Stimulated activated memory B cell treated with anti-CD40 and anti-IgM and Interleukin-4, amounts not matched to agents 10 μg/mL and 1 μg/mL and 100 μg/mL, for 72 hours (primary cell): ENCODE measurements at regions not wholly inside any gene's neighbourhood (a gene's known extent, or its start where the extent isn't known, plus 50 kb on each side); places are given as distances from the start of the nearest gene placed in this dataset.

ENCODE experiments used
- ATAC-seq: fragments of 150-1000 bp; cut with Tn5 transposase; 2 replicates; pipeline ENCODE4 v1.10.0; 2021
- H3K27ac Mint-ChIP-seq: one replicate; pipeline ENCODE4 v1.8.0; 2022; ENCODE audit warnings: mild to moderate bottlenecking, mixed read lengths
- H3K27me3 Mint-ChIP-seq: one replicate; pipeline ENCODE4 v1.8.0; 2022; ENCODE audit warnings: mixed read lengths
- H3K36me3 Mint-ChIP-seq: one replicate; pipeline ENCODE4 v1.8.0; 2022; ENCODE audit warnings: mixed read lengths
- H3K4me1 Mint-ChIP-seq: one replicate; pipeline ENCODE4 v1.8.0; 2022; ENCODE audit warnings: mixed read lengths
- H3K4me3 Mint-ChIP-seq: one replicate; pipeline ENCODE4 v1.8.0; 2022; ENCODE audit warnings: mild to moderate bottlenecking, moderate library complexity, mixed read lengths
- H3K9me3 Mint-ChIP-seq: one replicate; pipeline ENCODE4 v1.8.0; 2022; ENCODE audit warnings: mixed read lengths

GRCh38 chr12:115002434-115002833 lies 318.5 kb upstream of the TBX3 start:
- Mint-ChIP-seq H3K27me3 (peaks cover 9% of the 10 kb centered on the region), H3K4me3 (no peak overlapping the region), H3K36me3 (no peaks in the 10 kb centered on the region), H3K27ac (no peak overlapping the region), H3K4me1 (peaks cover 5% of the 10 kb centered on the region), H3K9me3 (peaks cover 3% of the 10 kb centered on the region)
- no peak for ATAC-seq

GRCh38 chr12:115001571-115002180 lies 317.7 kb upstream of the TBX3 start:
- ATAC-seq, result no peak
- H3K27ac Mint-ChIP-seq, result no peak overlapping the region
- peaks cover 5% of the 10 kb centered on the region for H3K4me1 Mint-ChIP-seq
- H3K4me3 Mint-ChIP-seq, result no peak overlapping the region
- H3K9me3 Mint-ChIP-seq, result peaks cover 3% of the 10 kb centered on the region
- peaks cover 9% of the 10 kb centered on the region for H3K27me3 Mint-ChIP-seq
- H3K36me3 Mint-ChIP-seq, result no peaks in the 10 kb centered on the region

- H3K36me3 Mint-ChIP-seq, result no peaks in the 10 kb centered on the region
- peaks cover 9% of the 10 kb centered on the region for H3K27me3 Mint-ChIP-seq
- no peak overlapping the region for H3K27ac Mint-ChIP-seq
- H3K4me3 Mint-ChIP-seq, result no peak overlapping the region
- H3K9me3 Mint-ChIP-seq, result peaks cover 3% of the 10 kb centered on the region
- no peak for ATAC-seq
- H3K4me1 Mint-ChIP-seq, result peaks cover 5% of the 10 kb centered on the region
These were observed 316.1 kb upstream of the TBX3 start for GRCh38 chr12:115000038-115000437.

- Mint-ChIP-seq H3K9me3 (peaks cover 3% of the 10 kb centered on the region), H3K4me3 (no peak overlapping the region), H3K27ac (no peak overlapping the region), H3K4me1 (peaks cover 5% of the 10 kb centered on the region), H3K36me3 (no peaks in the 10 kb centered on the region), H3K27me3 (peaks cover 9% of the 10 kb centered on the region)
- no peak for ATAC-seq
These were observed 314.8 kb upstream of the TBX3 start for GRCh38 chr12:114998750-114999128.

GRCh38 chr12:114998118-114998749 lies 314.3 kb upstream of the TBX3 start:
- Mint-ChIP-seq H3K27me3 (peaks cover 9% of the 10 kb centered on the region), H3K27ac (no peak overlapping the region), H3K36me3 (no peaks in the 10 kb centered on the region), H3K4me1 (peaks cover 5% of the 10 kb centered on the region), H3K9me3 (peaks cover 3% of the 10 kb centered on the region), H3K4me3 (no peak overlapping the region)
- no peak for ATAC-seq

GRCh38 chr12:114996382-114996781 lies 312.4 kb upstream of the TBX3 start:
- H3K27ac Mint-ChIP-seq, result no peak overlapping the region
- no peak overlapping the region for H3K4me3 Mint-ChIP-seq
- H3K36me3 Mint-ChIP-seq, result no peaks in the 10 kb centered on the region

GRCh38 chr12:114995891-114996290 lies 311.9 kb upstream of the TBX3 start:
- H3K36me3 Mint-ChIP-seq, result no peaks in the 10 kb centered on the region
- peaks cover 5% of the 10 kb centered on the region for H3K4me1 Mint-ChIP-seq
- H3K27ac Mint-ChIP-seq, result no peak overlapping the region
- ATAC-seq, result no peak
- H3K27me3 Mint-ChIP-seq, result no peaks in the 10 kb centered on the region
- H3K4me3 Mint-ChIP-seq, result no peak overlapping the region
- H3K9me3 Mint-ChIP-seq, result peaks cover 3% of the 10 kb centered on the region

More at GRCh38 chr12:114996382-114996781, 312.4 kb upstream of the TBX3 start:
- peaks cover 5% of the 10 kb centered on the region for H3K4me1 Mint-ChIP-seq
- H3K27me3 Mint-ChIP-seq, result no peaks in the 10 kb centered on the region
- ATAC-seq, result no peak
- H3K9me3 Mint-ChIP-seq, result peaks cover 3% of the 10 kb centered on the region

GRCh38 chr12:114993165-114993564 lies 309.2 kb upstream of the TBX3 start:
- ATAC-seq, result no peak
- H3K4me1 Mint-ChIP-seq, result no peaks in the 10 kb centered on the region
- no peaks in the 10 kb centered on the region for H3K36me3 Mint-ChIP-seq

GRCh38 chr12:114992443-114992842 lies 308.5 kb upstream of the TBX3 start:
- Mint-ChIP-seq H3K4me1 (no peaks in the 10 kb centered on the region), H3K27me3 (no peaks in the 10 kb centered on the region), H3K9me3 (no peaks in the 10 kb centered on the region), H3K4me3 (no peak overlapping the region), H3K27ac (no peak overlapping the region), H3K36me3 (no peaks in the 10 kb centered on the region)
- ATAC-seq, result no peak

More at GRCh38 chr12:114993165-114993564, 309.2 kb upstream of the TBX3 start:
- Mint-ChIP-seq H3K4me3 (no peak overlapping the region), H3K9me3 (no peaks in the 10 kb centered on the region), H3K27ac (no peak overlapping the region), H3K27me3 (no peaks in the 10 kb centered on the region)

GRCh38 chr12:114990381-114990780 lies 306.4 kb upstream of the TBX3 start:
- Mint-ChIP-seq H3K9me3 (peaks cover 10% of the 10 kb centered on the region), H3K4me1 (no peaks in the 10 kb centered on the region), H3K4me3 (no peak overlapping the region), H3K27ac (no peak overlapping the region), H3K36me3 (no peaks in the 10 kb centered on the region), H3K27me3 (no peaks in the 10 kb centered on the region)
- ATAC-seq, result no peak

GRCh38 chr12:114986849-114987248 lies 302.9 kb upstream of the TBX3 start:
- no peaks in the 10 kb centered on the region for H3K27me3 Mint-ChIP-seq

GRCh38 chr12:114986178-114986714 lies 302.3 kb upstream of the TBX3 start:
- H3K27me3 Mint-ChIP-seq, result no peaks in the 10 kb centered on the region
- H3K4me1 Mint-ChIP-seq, result no peaks in the 10 kb centered on the region
- no peak for ATAC-seq
- H3K9me3 Mint-ChIP-seq, result peaks cover 10% of the 10 kb centered on the region
- no peaks in the 10 kb centered on the region for H3K36me3 Mint-ChIP-seq
- no peak overlapping the region for H3K4me3 Mint-ChIP-seq
- no peak overlapping the region for H3K27ac Mint-ChIP-seq

More at GRCh38 chr12:114986849-114987248, 302.9 kb upstream of the TBX3 start:
- no peak for ATAC-seq
- H3K27ac Mint-ChIP-seq, result no peak overlapping the region
- no peaks in the 10 kb centered on the region for H3K4me1 Mint-ChIP-seq
- H3K9me3 Mint-ChIP-seq, result peaks cover 10% of the 10 kb centered on the region
- no peak overlapping the region for H3K4me3 Mint-ChIP-seq
- H3K36me3 Mint-ChIP-seq, result no peaks in the 10 kb centered on the region

GRCh38 chr12:114984634-114985061 lies 300.7 kb upstream of the TBX3 start:
- Mint-ChIP-seq H3K27me3 (no peaks in the 10 kb centered on the region), H3K36me3 (no peaks in the 10 kb centered on the region), H3K27ac (no peak overlapping the region), H3K9me3 (peaks cover 10% of the 10 kb centered on the region), H3K4me1 (no peaks in the 10 kb centered on the region), H3K4me3 (no peak overlapping the region)
- ATAC-seq, result no peak

GRCh38 chr12:114982760-114983159 lies 298.8 kb upstream of the TBX3 start:
- H3K4me3 Mint-ChIP-seq, result no peak overlapping the region
- H3K27ac Mint-ChIP-seq, result no peak overlapping the region

GRCh38 chr12:114981036-114981435 lies 297.1 kb upstream of the TBX3 start:
- ATAC-seq, result no peak
- H3K9me3 Mint-ChIP-seq, result peaks cover 13% of the 10 kb centered on the region
- H3K4me1 Mint-ChIP-seq, result no peaks in the 10 kb centered on the region
- H3K4me3 Mint-ChIP-seq, result no peak overlapping the region
- no peak overlapping the region for H3K27ac Mint-ChIP-seq
- no peaks in the 10 kb centered on the region for H3K36me3 Mint-ChIP-seq
- H3K27me3 Mint-ChIP-seq, result no peaks in the 10 kb centered on the region

More at GRCh38 chr12:114982760-114983159, 298.8 kb upstream of the TBX3 start:
- H3K27me3 Mint-ChIP-seq, result no peaks in the 10 kb centered on the region
- no peak for ATAC-seq
- H3K36me3 Mint-ChIP-seq, result no peaks in the 10 kb centered on the region
- peaks cover 17% of the 10 kb centered on the region for H3K9me3 Mint-ChIP-seq
- H3K4me1 Mint-ChIP-seq, result no peaks in the 10 kb centered on the region

- no peaks in the 10 kb centered on the region for H3K27me3 Mint-ChIP-seq
- no peaks in the 10 kb centered on the region for H3K4me1 Mint-ChIP-seq
- ATAC-seq, result no peak
- no peak overlapping the region for H3K27ac Mint-ChIP-seq
- H3K9me3 Mint-ChIP-seq, result peaks cover 9% of the 10 kb centered on the region
- no peak overlapping the region for H3K4me3 Mint-ChIP-seq
- no peaks in the 10 kb centered on the region for H3K36me3 Mint-ChIP-seq
These were observed 293.0 kb upstream of the TBX3 start for GRCh38 chr12:114976959-114977358.
